H1 (cell line): ENCODE measurements at regions not wholly inside any gene's neighbourhood (a gene's known extent, or its start where the extent isn't known, plus 50 kb on each side); places are given as distances from the start of the nearest gene placed in this dataset.

Experiments
- ATF3 ChIP-seq: IDR thresholded peaks from 2 replicates; pipeline ENCODE4 v1.6.1; 2011; ENCODE audit warnings: low read depth, mild to moderate bottlenecking, low read length; ENCODE audit not compliant: insufficient read depth
- CREB1 ChIP-seq: IDR thresholded peaks from 2 replicates; pipeline ENCODE4 v1.6.1; 2012; ENCODE audit warnings: inconsistent platforms
- EZH2 ChIP-seq: fragments of 200-600 bp; sonication (generic); IDR thresholded peaks from 2 replicates; pipeline ENCODE4 v1.7.1; 2012; ENCODE audit warnings: low read depth, mild to moderate bottlenecking, moderate library complexity, low read length, inconsistent platforms; ENCODE audit not compliant: severe bottlenecking
- HDAC2 ChIP-seq, 2 experiments: fragments of 300-600 bp in 1 of 2; sonication (generic) in 1 of 2; IDR thresholded peaks; 2 replicates each; pipeline ENCODE4 v1.6.1; 2011 to 2012; ENCODE audit warnings: low read depth in 2 of 2, low read length in 2 of 2, mild to moderate bottlenecking in 2 of 2, moderate library complexity in 2 of 2, borderline replicate concordance in 1 of 2, inconsistent platforms in 1 of 2
- POLR2AphosphoS5 ChIP-seq: IDR thresholded peaks from 2 replicates; pipeline ENCODE4 v1.6.1; 2011; ENCODE audit warnings: low read depth, low read length
- TAF7 ChIP-seq: optimal IDR thresholded peaks from 2 replicates; pipeline ENCODE3; 2011; ENCODE audit warnings: low read depth, mild to moderate bottlenecking, inconsistent platforms, low read length, moderate library complexity, borderline replicate concordance
- YY1 ChIP-seq: IDR thresholded peaks from 2 replicates; pipeline ENCODE4 v1.6.1; 2011; ENCODE audit warnings: low read depth, mild to moderate bottlenecking, low read length
- TF ChIP-seq, protein P1 (sequence below): fragments of 300-600 bp; sonication (generic); IDR thresholded peaks from 2 replicates; pipeline ENCODE4 v1.7.1; 2012; ENCODE audit warnings: low read length, moderate library complexity, mild to moderate bottlenecking, inconsistent platforms; ENCODE audit not compliant: insufficient replicate concordance

DNA sequence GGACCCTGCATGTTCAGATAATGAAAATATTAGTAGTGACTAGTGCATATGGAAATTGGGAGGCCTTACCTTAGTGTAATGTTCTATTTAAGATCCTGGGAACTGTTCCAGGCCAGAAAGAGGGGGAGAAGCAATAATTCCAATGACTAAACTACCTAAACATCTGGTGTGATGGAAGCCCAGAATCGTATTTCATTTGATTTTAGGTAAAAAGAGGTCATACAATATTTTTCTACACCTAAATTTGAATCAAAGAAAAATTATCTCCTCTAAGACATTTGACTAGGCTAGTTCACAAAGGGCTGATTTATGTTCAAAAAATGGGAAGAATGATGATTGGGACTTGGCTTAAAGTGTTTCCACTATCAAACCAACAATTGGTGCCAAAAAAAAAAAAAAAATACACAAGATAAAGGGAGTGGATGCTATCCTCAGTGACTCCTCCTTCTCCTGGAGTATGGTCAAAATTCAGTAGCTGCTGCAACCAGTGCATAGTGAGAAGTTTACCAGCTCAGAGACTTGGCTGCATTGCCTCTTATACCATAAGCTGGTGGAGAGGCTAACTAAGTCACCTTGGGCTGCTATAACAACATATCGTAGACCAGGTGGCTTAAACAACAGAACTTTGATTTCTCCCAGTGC, 1038.3 kb upstream of the ACVR2A start (continued):
- TF ChIP-seq, protein P1, sequence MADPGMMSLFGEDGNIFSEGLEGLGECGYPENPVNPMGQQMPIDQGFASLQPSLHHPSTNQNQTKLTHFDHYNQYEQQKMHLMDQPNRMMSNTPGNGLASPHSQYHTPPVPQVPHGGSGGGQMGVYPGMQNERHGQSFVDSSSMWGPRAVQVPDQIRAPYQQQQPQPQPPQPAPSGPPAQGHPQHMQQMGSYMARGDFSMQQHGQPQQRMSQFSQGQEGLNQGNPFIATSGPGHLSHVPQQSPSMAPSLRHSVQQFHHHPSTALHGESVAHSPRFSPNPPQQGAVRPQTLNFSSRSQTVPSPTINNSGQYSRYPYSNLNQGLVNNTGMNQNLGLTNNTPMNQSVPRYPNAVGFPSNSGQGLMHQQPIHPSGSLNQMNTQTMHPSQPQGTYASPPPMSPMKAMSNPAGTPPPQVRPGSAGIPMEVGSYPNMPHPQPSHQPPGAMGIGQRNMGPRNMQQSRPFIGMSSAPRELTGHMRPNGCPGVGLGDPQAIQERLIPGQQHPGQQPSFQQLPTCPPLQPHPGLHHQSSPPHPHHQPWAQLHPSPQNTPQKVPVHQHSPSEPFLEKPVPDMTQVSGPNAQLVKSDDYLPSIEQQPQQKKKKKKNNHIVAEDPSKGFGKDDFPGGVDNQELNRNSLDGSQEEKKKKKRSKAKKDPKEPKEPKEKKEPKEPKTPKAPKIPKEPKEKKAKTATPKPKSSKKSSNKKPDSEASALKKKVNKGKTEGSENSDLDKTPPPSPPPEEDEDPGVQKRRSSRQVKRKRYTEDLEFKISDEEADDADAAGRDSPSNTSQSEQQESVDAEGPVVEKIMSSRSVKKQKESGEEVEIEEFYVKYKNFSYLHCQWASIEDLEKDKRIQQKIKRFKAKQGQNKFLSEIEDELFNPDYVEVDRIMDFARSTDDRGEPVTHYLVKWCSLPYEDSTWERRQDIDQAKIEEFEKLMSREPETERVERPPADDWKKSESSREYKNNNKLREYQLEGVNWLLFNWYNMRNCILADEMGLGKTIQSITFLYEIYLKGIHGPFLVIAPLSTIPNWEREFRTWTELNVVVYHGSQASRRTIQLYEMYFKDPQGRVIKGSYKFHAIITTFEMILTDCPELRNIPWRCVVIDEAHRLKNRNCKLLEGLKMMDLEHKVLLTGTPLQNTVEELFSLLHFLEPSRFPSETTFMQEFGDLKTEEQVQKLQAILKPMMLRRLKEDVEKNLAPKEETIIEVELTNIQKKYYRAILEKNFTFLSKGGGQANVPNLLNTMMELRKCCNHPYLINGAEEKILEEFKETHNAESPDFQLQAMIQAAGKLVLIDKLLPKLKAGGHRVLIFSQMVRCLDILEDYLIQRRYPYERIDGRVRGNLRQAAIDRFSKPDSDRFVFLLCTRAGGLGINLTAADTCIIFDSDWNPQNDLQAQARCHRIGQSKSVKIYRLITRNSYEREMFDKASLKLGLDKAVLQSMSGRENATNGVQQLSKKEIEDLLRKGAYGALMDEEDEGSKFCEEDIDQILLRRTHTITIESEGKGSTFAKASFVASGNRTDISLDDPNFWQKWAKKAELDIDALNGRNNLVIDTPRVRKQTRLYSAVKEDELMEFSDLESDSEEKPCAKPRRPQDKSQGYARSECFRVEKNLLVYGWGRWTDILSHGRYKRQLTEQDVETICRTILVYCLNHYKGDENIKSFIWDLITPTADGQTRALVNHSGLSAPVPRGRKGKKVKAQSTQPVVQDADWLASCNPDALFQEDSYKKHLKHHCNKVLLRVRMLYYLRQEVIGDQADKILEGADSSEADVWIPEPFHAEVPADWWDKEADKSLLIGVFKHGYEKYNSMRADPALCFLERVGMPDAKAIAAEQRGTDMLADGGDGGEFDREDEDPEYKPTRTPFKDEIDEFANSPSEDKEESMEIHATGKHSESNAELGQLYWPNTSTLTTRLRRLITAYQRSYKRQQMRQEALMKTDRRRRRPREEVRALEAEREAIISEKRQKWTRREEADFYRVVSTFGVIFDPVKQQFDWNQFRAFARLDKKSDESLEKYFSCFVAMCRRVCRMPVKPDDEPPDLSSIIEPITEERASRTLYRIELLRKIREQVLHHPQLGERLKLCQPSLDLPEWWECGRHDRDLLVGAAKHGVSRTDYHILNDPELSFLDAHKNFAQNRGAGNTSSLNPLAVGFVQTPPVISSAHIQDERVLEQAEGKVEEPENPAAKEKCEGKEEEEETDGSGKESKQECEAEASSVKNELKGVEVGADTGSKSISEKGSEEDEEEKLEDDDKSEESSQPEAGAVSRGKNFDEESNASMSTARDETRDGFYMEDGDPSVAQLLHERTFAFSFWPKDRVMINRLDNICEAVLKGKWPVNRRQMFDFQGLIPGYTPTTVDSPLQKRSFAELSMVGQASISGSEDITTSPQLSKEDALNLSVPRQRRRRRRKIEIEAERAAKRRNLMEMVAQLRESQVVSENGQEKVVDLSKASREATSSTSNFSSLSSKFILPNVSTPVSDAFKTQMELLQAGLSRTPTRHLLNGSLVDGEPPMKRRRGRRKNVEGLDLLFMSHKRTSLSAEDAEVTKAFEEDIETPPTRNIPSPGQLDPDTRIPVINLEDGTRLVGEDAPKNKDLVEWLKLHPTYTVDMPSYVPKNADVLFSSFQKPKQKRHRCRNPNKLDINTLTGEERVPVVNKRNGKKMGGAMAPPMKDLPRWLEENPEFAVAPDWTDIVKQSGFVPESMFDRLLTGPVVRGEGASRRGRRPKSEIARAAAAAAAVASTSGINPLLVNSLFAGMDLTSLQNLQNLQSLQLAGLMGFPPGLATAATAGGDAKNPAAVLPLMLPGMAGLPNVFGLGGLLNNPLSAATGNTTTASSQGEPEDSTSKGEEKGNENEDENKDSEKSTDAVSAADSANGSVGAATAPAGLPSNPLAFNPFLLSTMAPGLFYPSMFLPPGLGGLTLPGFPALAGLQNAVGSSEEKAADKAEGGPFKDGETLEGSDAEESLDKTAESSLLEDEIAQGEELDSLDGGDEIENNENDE = no peak
- TF ChIP-seq ATF3 (no peak), EZH2 (no peak), POLR2AphosphoS5 (no peak), TAF7 (no peak), CREB1 (no peak), YY1 (no peak), HDAC2 (IDR thresholded peaks at IDR 0.05; ENCODE audit: borderline replicate concordance in 1 of 2, low read depth in 2 of 2, low read length in 2 of 2) (no peak)
